ENCODE measurements at regions not wholly inside any gene's neighbourhood (a gene's known extent, or its start where the extent isn't known, plus 50 kb on each side); places are given as distances from the start of the nearest gene placed in this dataset.

- TF ChIP-seq CTCF (IDR thresholded peaks at IDR 0.05) (no peak), POLR2AphosphoS5 (IDR thresholded peaks at IDR 0.05) (no peak), EP300 (IDR thresholded peaks at IDR 0.05) (no peak)
Observed at GRCh38 chr11:80412604-80413003, 971.8 kb upstream of the TENM4 start.

Data from sigmoid colon (tissue), 4 donors.